NT2/D1 (cell line): ENCODE measurements at regions not wholly inside any gene's neighbourhood (a gene's known extent, or its start where the extent isn't known, plus 50 kb on each side); places are given as distances from the start of the nearest gene placed in this dataset.

ENCODE experiments used
- YY1 ChIP-seq: IDR thresholded peaks from 2 replicates; pipeline ENCODE4 v1.6.1; 2011; ENCODE audit not compliant: insufficient read length, insufficient read depth
- ZNF274 ChIP-seq: IDR thresholded peaks from 2 replicates; pipeline ENCODE4 v1.6.1; 2011; ENCODE audit warnings: mild to moderate bottlenecking, low read depth, low read length

DNA sequence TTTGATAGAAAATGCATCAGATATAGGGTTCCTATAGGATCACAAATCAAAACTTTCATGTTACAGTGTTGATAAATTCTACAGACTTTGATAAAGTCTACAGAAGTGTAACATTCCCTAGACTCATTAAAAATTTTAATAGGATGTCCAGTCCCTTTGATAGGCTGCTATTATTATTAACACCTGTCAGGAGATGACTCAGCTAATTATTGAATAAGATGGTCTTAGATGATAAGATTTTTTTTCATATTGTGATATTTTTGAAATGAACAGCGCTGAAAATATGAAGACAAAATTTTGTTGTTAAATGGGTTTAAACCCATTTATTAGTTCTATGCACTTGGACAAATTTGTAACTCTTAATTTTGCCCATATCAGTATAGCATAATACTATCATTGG is 356.8 kb upstream of the SLITRK1 start:
- TF ChIP-seq YY1 (no peak), ZNF274 (no peak)
